WTC11 (cell line): ENCODE measurements at regions not wholly inside any gene's neighbourhood (a gene's known extent, or its start where the extent isn't known, plus 50 kb on each side); places are given as distances from the start of the nearest gene placed in this dataset.
"Not testable (repeated sequence)": the region's sequence is repeated elsewhere in the genome, so short reads cannot be mapped to it uniquely, and the experiment has no call there.

ENCODE experiments used
- CREB1 ChIP-seq: sonication (generic); formaldehyde crosslinking; IDR thresholded peaks from 2 replicates; pipeline ENCODE4 v1.8.0; 2023; ENCODE audit warnings: mild to moderate bottlenecking, missing genetic modification reagents
- NR3C1 ChIP-seq: sonication (generic); formaldehyde crosslinking; conservative IDR thresholded peaks from 2 replicates; pipeline ENCODE4 v1.8.1; 2023; ENCODE audit warnings: low read depth, mild to moderate bottlenecking, missing genetic modification reagents
- SMAD3 ChIP-seq: sonication (generic); formaldehyde crosslinking; IDR thresholded peaks from 2 replicates; pipeline ENCODE4 v1.8.0; 2022; ENCODE audit warnings: missing genetic modification reagents, mild to moderate bottlenecking, borderline replicate concordance
- ZNF121 ChIP-seq: sonication (generic); formaldehyde crosslinking; IDR thresholded peaks from 2 replicates; pipeline ENCODE4 v1.8.0; 2023; ENCODE audit warnings: missing genetic modification reagents
- TF ChIP-seq, protein P1 (sequence below): fragments of 250-450 bp; sonication (Bioruptor Pico); IDR thresholded peaks from 2 replicates; pipeline ENCODE4 v2.1.2; 2022; ENCODE audit warnings: mild to moderate bottlenecking, moderate library complexity
- TF ChIP-seq, protein P2 (sequence below): fragments of 200-600 bp; IDR thresholded peaks from 2 replicates; pipeline ENCODE4 v1.8.0; 2022; ENCODE audit warnings: antibody characterized with exemption
- TF ChIP-seq, protein P3 (sequence below): sonication (generic); formaldehyde crosslinking; IDR thresholded peaks from 2 replicates; pipeline ENCODE4 v1.8.0; 2022; ENCODE audit warnings: mild to moderate bottlenecking, missing genetic modification reagents

DNA sequence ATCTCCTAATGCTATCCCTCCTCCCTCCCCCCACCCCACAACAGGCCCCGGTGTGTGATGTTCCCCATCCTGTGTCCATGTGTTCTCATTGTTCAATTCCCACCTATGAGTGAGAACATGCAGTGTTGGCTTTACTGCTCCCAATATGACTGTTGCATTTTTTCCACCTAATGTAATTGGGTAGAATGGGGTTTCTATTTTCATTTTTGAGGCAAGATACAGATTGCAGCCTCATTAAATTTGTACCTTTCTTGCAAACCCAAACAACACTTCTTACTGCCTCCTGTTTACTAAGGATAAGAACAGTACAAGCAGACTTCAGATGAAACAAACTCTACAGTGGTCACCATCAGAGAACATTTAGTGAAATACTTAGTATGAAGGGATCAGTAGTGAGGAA, 187.0 kb upstream of the RPL34 start:
- TF ChIP-seq, protein P1, sequence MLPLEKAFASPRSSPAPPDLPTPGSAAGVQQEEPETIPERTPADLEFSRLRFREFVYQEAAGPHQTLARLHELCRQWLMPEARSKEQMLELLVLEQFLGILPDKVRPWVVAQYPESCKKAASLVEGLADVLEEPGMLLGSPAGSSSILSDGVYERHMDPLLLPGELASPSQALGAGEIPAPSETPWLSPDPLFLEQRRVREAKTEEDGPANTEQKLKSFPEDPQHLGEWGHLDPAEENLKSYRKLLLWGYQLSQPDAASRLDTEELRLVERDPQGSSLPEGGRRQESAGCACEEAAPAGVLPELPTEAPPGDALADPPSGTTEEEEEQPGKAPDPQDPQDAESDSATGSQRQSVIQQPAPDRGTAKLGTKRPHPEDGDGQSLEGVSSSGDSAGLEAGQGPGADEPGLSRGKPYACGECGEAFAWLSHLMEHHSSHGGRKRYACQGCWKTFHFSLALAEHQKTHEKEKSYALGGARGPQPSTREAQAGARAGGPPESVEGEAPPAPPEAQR (CRISPR knock-in tag), result not testable (repeated sequence)
- TF ChIP-seq, protein P2, sequence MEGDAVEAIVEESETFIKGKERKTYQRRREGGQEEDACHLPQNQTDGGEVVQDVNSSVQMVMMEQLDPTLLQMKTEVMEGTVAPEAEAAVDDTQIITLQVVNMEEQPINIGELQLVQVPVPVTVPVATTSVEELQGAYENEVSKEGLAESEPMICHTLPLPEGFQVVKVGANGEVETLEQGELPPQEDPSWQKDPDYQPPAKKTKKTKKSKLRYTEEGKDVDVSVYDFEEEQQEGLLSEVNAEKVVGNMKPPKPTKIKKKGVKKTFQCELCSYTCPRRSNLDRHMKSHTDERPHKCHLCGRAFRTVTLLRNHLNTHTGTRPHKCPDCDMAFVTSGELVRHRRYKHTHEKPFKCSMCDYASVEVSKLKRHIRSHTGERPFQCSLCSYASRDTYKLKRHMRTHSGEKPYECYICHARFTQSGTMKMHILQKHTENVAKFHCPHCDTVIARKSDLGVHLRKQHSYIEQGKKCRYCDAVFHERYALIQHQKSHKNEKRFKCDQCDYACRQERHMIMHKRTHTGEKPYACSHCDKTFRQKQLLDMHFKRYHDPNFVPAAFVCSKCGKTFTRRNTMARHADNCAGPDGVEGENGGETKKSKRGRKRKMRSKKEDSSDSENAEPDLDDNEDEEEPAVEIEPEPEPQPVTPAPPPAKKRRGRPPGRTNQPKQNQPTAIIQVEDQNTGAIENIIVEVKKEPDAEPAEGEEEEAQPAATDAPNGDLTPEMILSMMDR, result not testable (repeated sequence)
- TF ChIP-seq, protein P3, sequence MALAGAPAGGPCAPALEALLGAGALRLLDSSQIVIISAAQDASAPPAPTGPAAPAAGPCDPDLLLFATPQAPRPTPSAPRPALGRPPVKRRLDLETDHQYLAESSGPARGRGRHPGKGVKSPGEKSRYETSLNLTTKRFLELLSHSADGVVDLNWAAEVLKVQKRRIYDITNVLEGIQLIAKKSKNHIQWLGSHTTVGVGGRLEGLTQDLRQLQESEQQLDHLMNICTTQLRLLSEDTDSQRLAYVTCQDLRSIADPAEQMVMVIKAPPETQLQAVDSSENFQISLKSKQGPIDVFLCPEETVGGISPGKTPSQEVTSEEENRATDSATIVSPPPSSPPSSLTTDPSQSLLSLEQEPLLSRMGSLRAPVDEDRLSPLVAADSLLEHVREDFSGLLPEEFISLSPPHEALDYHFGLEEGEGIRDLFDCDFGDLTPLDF (CRISPR knock-in tag), result not testable (repeated sequence)
- not testable (repeated sequence) for TF ChIP-seq SMAD3; ZNF121; CREB1 (CRISPR knock-in tag); NR3C1 (CRISPR knock-in tag)
